ENCODE measurements at regions not wholly inside any gene's neighbourhood (a gene's known extent, or its start where the extent isn't known, plus 50 kb on each side); places are given as distances from the start of the nearest gene placed in this dataset.
"Not testable (repeated sequence)": the region's sequence is repeated elsewhere in the genome, so short reads cannot be mapped to it uniquely, and the experiment has no call there.

DNA sequence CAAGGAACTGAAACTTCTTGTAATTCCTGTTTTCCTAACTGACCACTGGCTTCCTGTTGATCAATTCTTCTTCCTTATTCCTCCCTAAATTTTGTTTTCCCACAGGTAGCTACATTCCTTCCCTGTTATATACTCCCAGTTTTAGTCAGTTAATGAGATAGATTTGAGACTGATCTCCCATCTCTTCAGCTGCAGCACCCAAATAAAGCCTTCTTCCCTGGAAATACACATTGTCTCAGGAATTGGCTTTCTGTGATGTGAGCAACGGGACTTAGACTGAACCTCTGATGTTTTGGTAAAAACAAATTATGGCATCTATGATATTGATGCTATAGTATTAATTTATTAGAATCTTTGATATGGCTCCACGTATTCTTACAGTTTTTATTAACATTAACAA lies 617.3 kb upstream of the ST8SIA4 start:
- Histone ChIP-seq H3K4me3 (ENCODE audit: low read depth, low read length) (no peak overlapping the region), H3K4me1 (ENCODE audit: control insufficient read depth, insufficient read depth, low read length) (no peaks in the 10 kb centered on the region), H3K9me3 (ENCODE audit: control insufficient read depth, insufficient read depth, low read depth, low read length) (peaks cover 13% of the 10 kb centered on the region; the same call in 1 of the 2 replicates), H3K9ac (ENCODE audit: low read length) (no peak overlapping the region), H3K27me3 (ENCODE audit: control insufficient read depth, insufficient read depth, low read length) (no peaks in the 10 kb centered on the region), H3K36me3 (ENCODE audit: control insufficient read depth, insufficient read depth, low read length) (no peaks in the 10 kb centered on the region), H3K27ac (ENCODE audit: low read depth, low read length) (no peak overlapping the region)

DNA sequence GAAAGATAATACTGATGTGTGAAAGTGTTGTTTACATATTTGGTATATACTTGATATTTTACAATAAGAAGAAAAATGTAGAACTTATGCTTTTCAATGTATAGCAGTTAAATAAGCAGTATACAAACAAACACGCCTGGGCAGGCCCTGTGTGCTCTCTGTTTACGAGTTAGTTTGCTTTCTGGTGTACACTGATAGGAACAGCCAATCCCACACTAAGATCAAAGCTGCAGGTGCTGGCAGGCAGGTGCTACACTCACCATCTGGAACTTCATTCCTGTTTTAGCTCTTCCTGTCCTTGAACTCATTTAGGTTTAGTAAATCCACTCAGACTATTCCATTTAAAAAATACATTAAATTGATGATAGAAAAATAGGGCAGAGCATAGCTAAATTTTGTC lies 614.7 kb upstream of the ST8SIA4 start:
- Histone ChIP-seq H3K27me3 (ENCODE audit: control insufficient read depth, insufficient read depth, low read length) (no peaks in the 10 kb centered on the region), H3K4me3 (ENCODE audit: low read depth, low read length) (no peak overlapping the region), H3K9ac (ENCODE audit: low read length) (no peak overlapping the region), H3K27ac (ENCODE audit: low read depth, low read length) (no peak overlapping the region), H3K4me1 (ENCODE audit: control insufficient read depth, insufficient read depth, low read length) (no peaks in the 10 kb centered on the region), H3K36me3 (ENCODE audit: control insufficient read depth, insufficient read depth, low read length) (no peaks in the 10 kb centered on the region), H3K9me3 (ENCODE audit: control insufficient read depth, insufficient read depth, low read depth, low read length) (peaks cover 21% of the 10 kb centered on the region; the same call in 1 of the 2 replicates)

DNA sequence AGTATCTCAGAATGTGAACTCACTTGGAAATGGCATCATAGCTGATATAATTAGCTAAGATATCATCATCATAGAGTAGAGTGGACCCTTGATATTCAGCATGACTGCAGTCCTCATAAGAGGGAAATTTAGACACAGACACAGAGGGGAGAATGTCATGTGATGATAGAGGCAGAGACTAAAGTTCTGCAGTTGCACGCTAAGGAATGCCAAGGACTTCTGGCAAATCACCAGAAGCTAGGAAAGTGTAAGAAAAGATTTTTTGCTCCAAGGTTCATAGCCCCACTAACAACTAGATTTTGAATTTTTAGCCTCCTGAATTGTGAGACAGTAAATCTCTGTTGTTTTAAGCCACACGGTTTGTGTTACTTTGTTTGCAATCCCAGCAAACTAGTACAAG lies 612.6 kb upstream of the ST8SIA4 start:
- Histone ChIP-seq H3K4me1 (ENCODE audit: control insufficient read depth, insufficient read depth, low read length) (no peaks in the 10 kb centered on the region), H3K9me3 (ENCODE audit: control insufficient read depth, insufficient read depth, low read depth, low read length) (peaks cover 18% of the 10 kb centered on the region; the same call in 1 of the 2 replicates), H3K9ac (ENCODE audit: low read length) (no peak overlapping the region), H3K36me3 (ENCODE audit: control insufficient read depth, insufficient read depth, low read length) (no peaks in the 10 kb centered on the region), H3K4me3 (ENCODE audit: low read depth, low read length) (no peak overlapping the region), H3K27ac (ENCODE audit: low read depth, low read length) (no peak overlapping the region), H3K27me3 (ENCODE audit: control insufficient read depth, insufficient read depth, low read length) (no peaks in the 10 kb centered on the region)

DNA sequence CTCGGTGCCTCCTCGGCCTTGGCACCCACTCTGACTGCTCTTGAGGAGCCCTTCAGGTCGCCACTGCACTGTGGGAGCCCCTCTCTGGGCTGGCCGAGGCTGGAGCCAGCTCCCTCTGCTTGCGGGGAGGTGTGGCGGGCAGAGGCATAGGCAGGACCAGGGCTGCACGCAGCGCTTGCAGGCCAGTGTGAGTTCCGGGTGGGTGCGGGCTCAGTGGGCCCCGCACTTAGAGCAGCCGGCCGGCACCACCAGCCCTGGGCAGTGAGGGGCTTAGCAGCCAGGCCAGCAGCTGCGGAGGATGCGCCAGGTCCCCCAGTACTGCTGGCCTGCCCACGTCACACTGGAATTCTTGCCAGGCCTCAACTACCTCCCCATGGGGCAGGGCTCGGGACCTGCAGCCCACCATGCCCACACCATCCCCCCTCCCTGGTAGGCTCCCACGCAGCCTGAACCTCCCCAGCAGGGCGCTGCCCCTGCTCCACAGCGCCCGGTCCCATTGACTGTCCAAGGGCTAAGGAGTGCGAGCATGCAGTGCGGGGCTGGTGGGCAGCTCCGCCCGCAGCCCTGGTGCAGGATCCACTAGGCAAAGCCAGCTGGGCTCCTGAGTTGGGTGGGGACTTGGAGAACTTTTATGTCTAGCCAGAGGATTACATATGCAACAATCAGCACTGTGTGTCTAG lies 602.9 kb upstream of the ST8SIA4 start:
- H3K4me3 ChIP-seq (ENCODE audit: low read depth, low read length) = no peak overlapping the region
- no peak overlapping the region for H3K9ac ChIP-seq (ENCODE audit: low read length)
- peaks cover 25% of the 10 kb centered on the region for H3K9me3 ChIP-seq (ENCODE audit: control insufficient read depth, insufficient read depth, low read depth, low read length)
- H3K4me1 ChIP-seq (ENCODE audit: control insufficient read depth, insufficient read depth, low read length) = no peaks in the 10 kb centered on the region
- no peak overlapping the region for H3K27ac ChIP-seq (ENCODE audit: low read depth, low read length)
- H3K27me3 ChIP-seq (ENCODE audit: control insufficient read depth, insufficient read depth, low read length) = no peaks in the 10 kb centered on the region
- no peaks in the 10 kb centered on the region for H3K36me3 ChIP-seq (ENCODE audit: control insufficient read depth, insufficient read depth, low read length)

DNA sequence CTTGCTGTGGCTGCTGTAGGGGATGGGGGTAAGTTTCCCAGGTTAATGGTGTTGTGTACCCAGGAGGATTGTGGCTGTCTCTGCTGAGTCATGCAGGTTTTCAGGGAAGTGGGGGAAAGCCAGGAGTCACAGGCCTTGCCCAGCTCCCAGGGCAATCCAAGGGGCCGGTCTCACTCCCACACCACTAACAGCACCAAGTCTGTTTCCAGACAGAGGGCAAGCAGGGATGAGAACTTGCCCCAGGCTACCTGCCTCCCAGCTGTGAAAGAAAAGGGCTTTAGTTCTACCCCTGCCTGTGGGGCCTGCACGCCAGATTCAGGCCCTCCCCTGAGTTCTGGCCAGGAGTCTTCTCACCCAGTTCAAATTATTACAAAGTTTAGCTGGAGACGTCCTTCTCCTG lies 579.8 kb upstream of the ST8SIA4 start:
- no peak overlapping the region for H3K4me3 ChIP-seq (ENCODE audit: low read depth, low read length)
- H3K27ac ChIP-seq (ENCODE audit: low read depth, low read length) = no peak overlapping the region
- no peaks in the 10 kb centered on the region for H3K36me3 ChIP-seq (ENCODE audit: control insufficient read depth, insufficient read depth, low read length)
- H3K9me3 ChIP-seq (ENCODE audit: control insufficient read depth, insufficient read depth, low read depth, low read length) = no peaks in the 10 kb centered on the region
- no peak overlapping the region for H3K9ac ChIP-seq (ENCODE audit: low read length)
- H3K27me3 ChIP-seq (ENCODE audit: control insufficient read depth, insufficient read depth, low read length) = no peaks in the 10 kb centered on the region
- H3K4me1 ChIP-seq (ENCODE audit: control insufficient read depth, insufficient read depth, low read length) = peaks cover 6% of the 10 kb centered on the region; the same call in 1 of the 2 replicates

DNA sequence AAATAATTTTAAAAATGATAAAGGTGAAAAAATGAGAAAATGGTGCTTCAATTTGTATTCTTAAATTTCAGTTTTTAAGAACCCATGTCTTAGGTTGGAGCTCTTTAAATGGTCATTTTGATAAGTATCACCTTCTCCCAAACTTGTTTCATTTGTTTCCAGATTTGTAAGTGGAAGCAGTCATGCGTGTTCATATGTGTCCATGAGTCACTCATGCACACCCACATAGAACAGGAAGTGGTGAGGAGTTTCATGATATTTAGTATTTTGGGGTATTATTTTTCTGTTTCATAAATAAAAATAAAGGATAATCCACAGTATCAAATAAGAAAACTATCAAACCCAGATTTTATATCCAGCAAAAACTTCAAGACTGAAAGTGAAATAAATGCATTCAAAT lies 570.4 kb upstream of the ST8SIA4 start:
- H3K4me1 ChIP-seq (ENCODE audit: control insufficient read depth, insufficient read depth, low read length) = no peaks in the 10 kb centered on the region; the same call in 1 of the 2 replicates
- no peak overlapping the region for H3K27ac ChIP-seq (ENCODE audit: low read depth, low read length)
- no peak overlapping the region for H3K9ac ChIP-seq (ENCODE audit: low read length)
- no peaks in the 10 kb centered on the region for H3K36me3 ChIP-seq (ENCODE audit: control insufficient read depth, insufficient read depth, low read length)
- no peaks in the 10 kb centered on the region for H3K27me3 ChIP-seq (ENCODE audit: control insufficient read depth, insufficient read depth, low read length)
- no peaks in the 10 kb centered on the region for H3K9me3 ChIP-seq (ENCODE audit: control insufficient read depth, insufficient read depth, low read depth, low read length)
- no peak overlapping the region for H3K4me3 ChIP-seq (ENCODE audit: low read depth, low read length)

DNA sequence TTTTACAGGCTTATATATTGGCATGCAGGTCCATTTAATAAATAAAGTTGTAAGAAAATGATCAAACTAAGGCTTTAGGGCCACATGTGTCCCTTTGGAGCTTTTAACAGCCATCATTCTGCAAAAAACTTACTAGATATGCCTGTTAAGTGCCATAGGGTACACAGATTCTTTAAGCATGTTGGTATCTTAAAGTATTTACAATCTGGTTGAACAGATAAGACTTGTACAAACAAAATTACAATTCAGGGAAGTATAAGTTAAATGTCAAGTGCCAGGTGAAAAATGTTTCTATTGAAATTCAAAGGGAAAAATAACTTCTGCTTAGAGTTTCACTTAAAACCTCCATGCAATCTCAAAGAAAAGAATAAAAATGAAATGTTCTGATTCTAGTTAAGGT lies 558.4 kb upstream of the ST8SIA4 start:
- no peak overlapping the region for H3K9ac ChIP-seq (ENCODE audit: low read length)
- no peaks in the 10 kb centered on the region for H3K4me1 ChIP-seq (ENCODE audit: control insufficient read depth, insufficient read depth, low read length)
- H3K9me3 ChIP-seq (ENCODE audit: control insufficient read depth, insufficient read depth, low read depth, low read length) = no peaks in the 10 kb centered on the region
- H3K4me3 ChIP-seq (ENCODE audit: low read depth, low read length) = no peak overlapping the region
- H3K27me3 ChIP-seq (ENCODE audit: control insufficient read depth, insufficient read depth, low read length) = no peaks in the 10 kb centered on the region
- H3K27ac ChIP-seq (ENCODE audit: low read depth, low read length) = no peak overlapping the region
- H3K36me3 ChIP-seq (ENCODE audit: control insufficient read depth, insufficient read depth, low read length) = no peaks in the 10 kb centered on the region

DNA sequence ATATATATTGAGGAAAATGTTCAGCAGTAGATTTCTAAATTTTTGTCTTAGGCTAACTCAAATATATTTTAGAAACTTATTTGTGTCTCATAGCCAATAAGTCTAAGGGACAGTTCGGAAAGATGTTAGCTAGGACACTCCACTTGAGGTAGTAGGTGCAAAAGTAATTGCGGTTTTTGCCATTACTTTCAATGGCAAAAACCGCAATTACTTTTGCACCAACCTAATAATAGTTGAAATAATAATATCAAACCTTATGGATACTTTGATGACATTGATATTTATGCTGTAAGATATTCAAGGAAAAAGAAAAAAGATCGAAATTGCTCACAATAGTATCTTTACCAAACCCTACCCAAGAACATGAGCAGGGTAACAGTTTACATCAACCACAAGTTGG lies 555.5 kb upstream of the ST8SIA4 start:
- no peak overlapping the region for H3K27ac ChIP-seq (ENCODE audit: low read depth, low read length)
- H3K4me3 ChIP-seq (ENCODE audit: low read depth, low read length) = no peak overlapping the region
- H3K9ac ChIP-seq (ENCODE audit: low read length) = no peak overlapping the region
- H3K27me3 ChIP-seq (ENCODE audit: control insufficient read depth, insufficient read depth, low read length) = no peaks in the 10 kb centered on the region
- no peaks in the 10 kb centered on the region for H3K36me3 ChIP-seq (ENCODE audit: control insufficient read depth, insufficient read depth, low read length)
- H3K4me1 ChIP-seq (ENCODE audit: control insufficient read depth, insufficient read depth, low read length) = no peaks in the 10 kb centered on the region
- no peaks in the 10 kb centered on the region for H3K9me3 ChIP-seq (ENCODE audit: control insufficient read depth, insufficient read depth, low read depth, low read length)

DNA sequence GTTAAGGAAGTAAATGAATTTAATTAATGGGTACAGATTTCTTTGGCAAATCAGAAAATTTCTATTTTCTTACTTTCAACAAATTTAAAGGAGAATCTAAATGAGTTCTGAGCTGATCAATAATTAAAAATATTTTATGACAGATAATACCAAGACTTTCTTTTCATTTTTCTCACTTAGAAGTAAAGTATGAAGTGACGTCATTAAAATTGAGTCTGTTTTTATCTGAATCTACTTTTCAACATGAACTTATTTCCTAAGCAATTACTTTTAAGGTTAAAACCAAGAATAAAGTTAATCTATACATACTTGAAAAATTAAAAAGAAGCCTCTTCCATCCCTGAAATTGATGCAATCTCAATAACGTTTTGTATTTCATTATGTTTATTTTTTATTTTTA lies 552.8 kb upstream of the ST8SIA4 start:
- H3K36me3 ChIP-seq (ENCODE audit: control insufficient read depth, insufficient read depth, low read length) = no peaks in the 10 kb centered on the region
- no peak overlapping the region for H3K4me3 ChIP-seq (ENCODE audit: low read depth, low read length)
- no peak overlapping the region for H3K27ac ChIP-seq (ENCODE audit: low read depth, low read length)
- H3K9me3 ChIP-seq (ENCODE audit: control insufficient read depth, insufficient read depth, low read depth, low read length) = no peaks in the 10 kb centered on the region
- no peaks in the 10 kb centered on the region for H3K27me3 ChIP-seq (ENCODE audit: control insufficient read depth, insufficient read depth, low read length)
- peaks cover 3% of the 10 kb centered on the region; the same call in 1 of the 2 replicates for H3K4me1 ChIP-seq (ENCODE audit: control insufficient read depth, insufficient read depth, low read length)
- H3K9ac ChIP-seq (ENCODE audit: low read length) = no peak overlapping the region

DNA sequence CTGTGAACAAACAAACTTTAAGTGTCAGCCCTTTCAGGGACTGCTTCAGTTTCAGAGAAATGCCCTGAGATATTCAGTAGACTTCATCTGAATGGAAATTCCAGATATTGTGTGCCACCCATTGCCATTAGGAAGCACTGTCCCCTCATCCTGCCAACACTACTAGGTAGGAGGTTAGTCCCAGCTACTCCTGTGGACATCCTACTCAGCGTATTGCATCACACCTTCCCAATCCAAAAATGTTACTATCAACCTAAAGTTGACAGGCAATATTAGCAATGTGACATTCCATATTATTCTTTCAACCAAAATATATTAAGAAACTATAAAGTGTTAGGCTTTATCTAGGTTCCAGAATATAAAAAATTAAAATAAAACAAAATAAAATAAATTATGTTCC lies 552.0 kb upstream of the ST8SIA4 start:
- no peak overlapping the region for H3K27ac ChIP-seq (ENCODE audit: low read depth, low read length)
- no peaks in the 10 kb centered on the region for H3K27me3 ChIP-seq (ENCODE audit: control insufficient read depth, insufficient read depth, low read length)
- no peaks in the 10 kb centered on the region for H3K9me3 ChIP-seq (ENCODE audit: control insufficient read depth, insufficient read depth, low read depth, low read length)
- no peak overlapping the region for H3K4me3 ChIP-seq (ENCODE audit: low read depth, low read length)
- H3K9ac ChIP-seq (ENCODE audit: low read length) = no peak overlapping the region
- H3K36me3 ChIP-seq (ENCODE audit: control insufficient read depth, insufficient read depth, low read length) = no peaks in the 10 kb centered on the region
- H3K4me1 ChIP-seq (ENCODE audit: control insufficient read depth, insufficient read depth, low read length) = peaks cover 7% of the 10 kb centered on the region; the same call in 1 of the 2 replicates

DNA sequence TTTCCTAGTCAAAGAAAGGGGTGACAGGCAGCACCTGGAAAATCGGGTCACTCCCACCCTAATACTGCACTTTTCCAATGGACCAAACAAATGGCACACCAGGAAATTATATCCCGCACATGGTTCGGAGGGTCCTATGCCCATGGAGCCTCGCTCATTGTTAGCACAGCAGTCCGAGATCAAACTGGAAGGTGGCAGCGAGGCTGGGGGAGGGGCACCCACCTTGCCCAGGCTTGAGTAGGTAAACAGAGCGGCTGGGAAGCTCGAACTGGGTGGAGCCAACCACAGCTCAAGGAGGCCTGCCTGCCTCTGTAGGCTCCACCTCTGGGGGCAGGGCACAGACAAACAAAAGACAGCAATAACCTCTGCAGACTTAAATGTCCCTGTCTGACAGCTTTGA lies 539.2 kb upstream of the ST8SIA4 start:
- not testable (repeated sequence) for H3K4me3 ChIP-seq (ENCODE audit: low read depth, low read length); H3K27me3 ChIP-seq (ENCODE audit: control insufficient read depth, insufficient read depth, low read length); H3K36me3 ChIP-seq (ENCODE audit: control insufficient read depth, insufficient read depth, low read length); H3K4me1 ChIP-seq (ENCODE audit: control insufficient read depth, insufficient read depth, low read length); H3K9ac ChIP-seq (ENCODE audit: low read length); H3K9me3 ChIP-seq (ENCODE audit: control insufficient read depth, insufficient read depth, low read depth, low read length); H3K27ac ChIP-seq (ENCODE audit: low read depth, low read length)

Measured in HUES6 (cell line).